Liver (tissue), 8 donors: ENCODE measurements at regions not wholly inside any gene's neighbourhood (a gene's known extent, or its start where the extent isn't known, plus 50 kb on each side); places are given as distances from the start of the nearest gene placed in this dataset.

Experiments
- DNase-seq: peaks from one replicate; pipeline ENCODE4 v3.0.0-alpha.2; 2017; ENCODE audit warnings: low spot score
- H3K27ac ChIP-seq, 2 donors: one replicate each; pipeline ENCODE4 v1.7.0; 2013; ENCODE audit warnings: inconsistent platforms in 2 of 2, low read length in 2 of 2, control low read depth in 1 of 2, low read depth in 1 of 2, mild to moderate bottlenecking in 1 of 2
- H3K27me3 ChIP-seq, 4 donors: one replicate each; pipeline versions ENCODE4 v1.6.1 to v1.7.0; 2013; ENCODE audit warnings: low read length in 3 of 4, inconsistent platforms in 1 of 4, mild to moderate bottlenecking in 1 of 4, moderate library complexity in 1 of 4; ENCODE audit not compliant: control insufficient read depth in 4 of 4, insufficient read depth in 4 of 4
- H3K36me3 ChIP-seq, 4 donors: one replicate each; pipeline versions ENCODE4 v1.6.1 to v1.7.0; 2013; ENCODE audit warnings: low read length in 3 of 4, mild to moderate bottlenecking in 3 of 4, low read depth in 1 of 4, moderate library complexity in 1 of 4; ENCODE audit not compliant: control insufficient read depth in 4 of 4, insufficient read depth in 3 of 4
- H3K4me1 ChIP-seq, 4 donors: one replicate each; pipeline versions ENCODE4 v1.6.1 to v1.7.0; 2013; ENCODE audit warnings: low read length in 3 of 4, mild to moderate bottlenecking in 3 of 4, moderate library complexity in 1 of 4; ENCODE audit not compliant: control insufficient read depth in 4 of 4, insufficient read depth in 4 of 4
- H3K4me3 ChIP-seq, 3 donors: one replicate each; pipeline versions ENCODE4 v1.6.1 to v1.7.0; 2013; ENCODE audit warnings: low read length in 3 of 3, control low read depth in 1 of 3, low read depth in 1 of 3, mild to moderate bottlenecking in 1 of 3
- H3K9ac ChIP-seq, 2 donors: one replicate each; pipeline ENCODE4 v1.7.0; 2013; ENCODE audit warnings: low read length in 2 of 2, mild to moderate bottlenecking in 2 of 2, moderate library complexity in 2 of 2, control low read depth in 1 of 2, low read depth in 1 of 2
- H3K9me3 ChIP-seq, 4 donors: one replicate each; pipeline versions ENCODE4 v1.6.1 to v1.7.0; 2013; ENCODE audit warnings: low read length in 3 of 4; ENCODE audit not compliant: control insufficient read depth in 4 of 4
- ATF3 ChIP-seq: IDR thresholded peaks from 2 replicates; pipeline ENCODE4 v1.6.1; 2016; ENCODE audit warnings: antibody characterized with exemption
- CTCF ChIP-seq: fragments of 150-350 bp; IDR thresholded peaks from 2 replicates; pipeline ENCODE4 v1.5.1; 2017; ENCODE audit warnings: improper control_type of control experiment, low read depth, low read length; ENCODE audit not compliant: missing input control
- EGR1 ChIP-seq, 2 donors: IDR thresholded peaks; 2 replicates each; pipeline ENCODE4 v1.6.1; 2016 to 2018; ENCODE audit warnings: antibody characterized with exemption in 2 of 2, low read depth in 2 of 2
- FOXA1 ChIP-seq: IDR thresholded peaks from 2 replicates; pipeline ENCODE4 v1.6.1; 2016; ENCODE audit warnings: antibody characterized with exemption
- FOXA2 ChIP-seq: IDR thresholded peaks from 2 replicates; pipeline ENCODE4 v1.6.1; 2016; ENCODE audit warnings: antibody characterized with exemption
- GABPA ChIP-seq, 2 donors: IDR thresholded peaks in 1 of 2; conservative IDR thresholded peaks in 1 of 2; 2 replicates each; pipeline ENCODE4 v1.6.1; 2016; ENCODE audit warnings: antibody characterized with exemption in 2 of 2, mild to moderate bottlenecking in 1 of 2, moderate library complexity in 1 of 2
- HNF4A ChIP-seq, 2 donors: conservative IDR thresholded peaks; 2 replicates each; pipeline ENCODE4 v1.6.1; 2016; ENCODE audit warnings: antibody characterized with exemption in 2 of 2, mild to moderate bottlenecking in 2 of 2
- HNF4G ChIP-seq: IDR thresholded peaks from 2 replicates; pipeline ENCODE4 v1.6.1; 2016; ENCODE audit warnings: antibody characterized with exemption
- JUND ChIP-seq, 2 donors: IDR thresholded peaks; 2 replicates each; pipeline ENCODE4 v1.6.1; 2016; ENCODE audit warnings: antibody characterized with exemption in 2 of 2
- MAX ChIP-seq: IDR thresholded peaks from 2 replicates; pipeline ENCODE4 v1.6.1; 2016; ENCODE audit warnings: antibody characterized with exemption
- NR2F2 ChIP-seq: IDR thresholded peaks from 2 replicates; pipeline ENCODE4 v1.6.1; 2016; ENCODE audit warnings: antibody characterized with exemption
- RAD21 ChIP-seq, 2 donors: IDR thresholded peaks; 2 replicates each; pipeline ENCODE4 v1.6.1; 2016; ENCODE audit warnings: antibody characterized with exemption in 2 of 2, mild to moderate bottlenecking in 2 of 2
- REST ChIP-seq: IDR thresholded peaks from 2 replicates; pipeline ENCODE4 v1.6.1; 2016; ENCODE audit warnings: antibody characterized with exemption, mild to moderate bottlenecking
- RXRA ChIP-seq, 2 donors: IDR thresholded peaks; 2 replicates each; pipeline ENCODE4 v1.6.1; 2017 to 2018; ENCODE audit warnings: antibody characterized with exemption in 2 of 2, mild to moderate bottlenecking in 1 of 2
- SP1 ChIP-seq: IDR thresholded peaks from 2 replicates; pipeline ENCODE4 v1.6.1; 2018; ENCODE audit warnings: antibody characterized with exemption, mild to moderate bottlenecking
- TAF1 ChIP-seq: conservative IDR thresholded peaks from 2 replicates; pipeline ENCODE4 v1.6.1; 2016; ENCODE audit warnings: antibody characterized with exemption, mild to moderate bottlenecking
- YY1 ChIP-seq: IDR thresholded peaks from 2 replicates; pipeline ENCODE4 v1.6.1; 2016; ENCODE audit warnings: antibody characterized with exemption, mild to moderate bottlenecking
- ZBTB33 ChIP-seq: IDR thresholded peaks from 2 replicates; pipeline ENCODE4 v1.6.1; 2016; ENCODE audit warnings: antibody characterized with exemption
- WGBS: extraction: QIAGEN DNeasy Blood & Tissue Kit; methylation state at CpG from one replicate; pipeline ENCODE4 v1.1.7; 2013; 5-methylcytosine and 5-hydroxymethylcytosine counted together
- donor health status: healthy.
- donor health status: healthy.
- donor health status: healthy.
- donor health status: healthy.
- donor health status: healthy.

- TF ChIP-seq REST = no peak
- TF ChIP-seq JUND (IDR thresholded peaks at IDR 0.05) = no peak
- no peak for TF ChIP-seq NR2F2
Observed at GRCh38 chr10:121405096-121405495, 193.1 kb downstream of the FGFR2 start (continued).

GRCh38 chr10:121405549-121405948 lies 192.7 kb downstream of the FGFR2 start:
- WGBS = 96% methylated on average over 2 of the region's 2 CpGs
- no peaks in the 10 kb centered on the region for H3K4me1 ChIP-seq
- no peaks in the 10 kb centered on the region for H3K36me3 ChIP-seq
- H3K27ac ChIP-seq = no peak overlapping the region
- DNase-seq = no peak
- no peaks in the 10 kb centered on the region for H3K9me3 ChIP-seq
- H3K9ac ChIP-seq = no peak overlapping the region
- no peaks in the 10 kb centered on the region for H3K27me3 ChIP-seq
- H3K4me3 ChIP-seq = no peak overlapping the region
- TF ChIP-seq ZBTB33 (no peak), ATF3 (no peak), YY1 (no peak), EGR1 (IDR thresholded peaks at IDR 0.05; ENCODE audit: low read depth in 2 of 2) (no peak), HNF4A (conservative IDR thresholded peaks at IDR 0.05) (no peak), FOXA1 (no peak), HNF4G (no peak)

- Histone ChIP-seq H3K9me3 (no peaks in the 10 kb centered on the region), H3K9ac (no peak overlapping the region), H3K36me3 (no peaks in the 10 kb centered on the region), H3K4me1 (no peaks in the 10 kb centered on the region), H3K27me3 (no peaks in the 10 kb centered on the region), H3K27ac (no peak overlapping the region), H3K4me3 (no peak overlapping the region)
- 91% methylated on average over 5 of the region's 5 CpGs for WGBS
- DNase-seq = no peak
- TF ChIP-seq SP1 (no peak), HNF4G (no peak), ZBTB33 (no peak), MAX (no peak), ATF3 (no peak), FOXA2 (no peak), NR2F2 (no peak), RXRA (IDR thresholded peaks at IDR 0.05) (no peak), GABPA (IDR thresholded peaks at IDR 0.05 in 1 of 2, conservative IDR thresholded peaks at IDR 0.05 in 1 of 2) (no peak), EGR1 (IDR thresholded peaks at IDR 0.05; ENCODE audit: low read depth in 2 of 2) (no peak), CTCF (no peak), FOXA1 (no peak), YY1 (no peak), TAF1 (no peak), RAD21 (IDR thresholded peaks at IDR 0.05) (no peak), JUND (IDR thresholded peaks at IDR 0.05) (no peak), HNF4A (conservative IDR thresholded peaks at IDR 0.05) (no peak)
Observed at GRCh38 chr10:121405953-121406352, 192.3 kb downstream of the FGFR2 start.
